WERI-Rb-1 (cell line): ENCODE measurements at regions not wholly inside any gene's neighbourhood (a gene's known extent, or its start where the extent isn't known, plus 50 kb on each side); places are given as distances from the start of the nearest gene placed in this dataset.
"Not testable (repeated sequence)": the region's sequence is repeated elsewhere in the genome, so short reads cannot be mapped to it uniquely, and the experiment has no call there.

Experiments
- DNase-seq: peaks from one replicate; pipeline ENCODE4 v3.0.0-alpha.2; 2020
- H3K27ac ChIP-seq: fragments of 250-450 bp; sonication (Bioruptor Pico); 2 replicates; pipeline ENCODE4 v1.5.1; 2020; ENCODE audit warnings: mild to moderate bottlenecking, moderate library complexity
- H3K27me3 ChIP-seq: fragments of 250-450 bp; sonication (Bioruptor Pico); 2 replicates; pipeline ENCODE4 v1.5.1; 2021; ENCODE audit warnings: mild to moderate bottlenecking, low read depth, moderate library complexity; ENCODE audit not compliant: insufficient read depth, severe bottlenecking
- H3K36me3 ChIP-seq: fragments of 250-450 bp; sonication (Bioruptor Pico); 2 replicates; pipeline ENCODE4 v1.5.1; 2020; ENCODE audit warnings: mild to moderate bottlenecking, moderate library complexity
- H3K4me3 ChIP-seq: 2 replicates; pipeline ENCODE4 v1.5.1; 2011; ENCODE audit warnings: low read depth, mild to moderate bottlenecking, control low read depth, low read length
- H3K9me3 ChIP-seq: fragments of 250-450 bp; sonication (Bioruptor Pico); 2 replicates; pipeline ENCODE4 v1.5.1; 2021; ENCODE audit warnings: mild to moderate bottlenecking, moderate library complexity; ENCODE audit not compliant: severe bottlenecking
- CTCF ChIP-seq: IDR thresholded peaks from 2 replicates; pipeline ENCODE4 v1.5.1; 2011; ENCODE audit warnings: low read depth, mild to moderate bottlenecking, control low read depth, inconsistent platforms, low read length

GRCh38 chr5:27778121-27778520, 739.7 kb upstream of the CDH9 start:
- H3K27me3 ChIP-seq, result no peaks in the 10 kb centered on the region
- H3K9me3 ChIP-seq, result no peaks in the 10 kb centered on the region
- H3K36me3 ChIP-seq, result no peaks in the 10 kb centered on the region
- H3K4me3 ChIP-seq, result no peak overlapping the region
- TF ChIP-seq CTCF, result no peak
- H3K27ac ChIP-seq, result no peak overlapping the region
- DNase-seq, result no peak

- H3K27me3 ChIP-seq, result no peaks in the 10 kb centered on the region
- H3K36me3 ChIP-seq, result no peaks in the 10 kb centered on the region
- no peak for DNase-seq
- no peak for TF ChIP-seq CTCF
- no peaks in the 10 kb centered on the region for H3K9me3 ChIP-seq
- H3K27ac ChIP-seq, result no peak overlapping the region
- H3K4me3 ChIP-seq, result no peak overlapping the region
Measured at GRCh38 chr5:27773636-27774035, 735.2 kb upstream of the CDH9 start.

GRCh38 chr5:27773166-27773565, 734.8 kb upstream of the CDH9 start:
- no peaks in the 10 kb centered on the region for H3K9me3 ChIP-seq
- no peak for DNase-seq
- no peaks in the 10 kb centered on the region for H3K36me3 ChIP-seq
- H3K4me3 ChIP-seq, result no peak overlapping the region
- H3K27me3 ChIP-seq, result no peaks in the 10 kb centered on the region
- no peak for TF ChIP-seq CTCF
- H3K27ac ChIP-seq, result no peak overlapping the region

GRCh38 chr5:27769748-27770402, 731.5 kb upstream of the CDH9 start:
- Histone ChIP-seq H3K4me3 (no peak overlapping the region), H3K27me3 (no peaks in the 10 kb centered on the region), H3K36me3 (no peaks in the 10 kb centered on the region), H3K9me3 (no peaks in the 10 kb centered on the region), H3K27ac (no peak overlapping the region)
- no peak for TF ChIP-seq CTCF
- no peak for DNase-seq

- Histone ChIP-seq H3K4me3 (no peak overlapping the region), H3K27me3 (no peaks in the 10 kb centered on the region), H3K27ac (no peak overlapping the region), H3K9me3 (no peaks in the 10 kb centered on the region), H3K36me3 (no peaks in the 10 kb centered on the region)
- no peak for TF ChIP-seq CTCF
- DNase-seq, result no peak
Measured at GRCh38 chr5:27748847-27749246, 710.5 kb upstream of the CDH9 start.

GRCh38 chr5:27743383-27743979, 705.1 kb upstream of the CDH9 start:
- H3K27ac ChIP-seq, DNase-seq, H3K27me3 ChIP-seq, H3K9me3 ChIP-seq, H3K36me3 ChIP-seq, H3K4me3 ChIP-seq: not testable (repeated sequence)
